ENCODE measurements at regions not wholly inside any gene's neighbourhood (a gene's known extent, or its start where the extent isn't known, plus 50 kb on each side); places are given as distances from the start of the nearest gene placed in this dataset.

DNA sequence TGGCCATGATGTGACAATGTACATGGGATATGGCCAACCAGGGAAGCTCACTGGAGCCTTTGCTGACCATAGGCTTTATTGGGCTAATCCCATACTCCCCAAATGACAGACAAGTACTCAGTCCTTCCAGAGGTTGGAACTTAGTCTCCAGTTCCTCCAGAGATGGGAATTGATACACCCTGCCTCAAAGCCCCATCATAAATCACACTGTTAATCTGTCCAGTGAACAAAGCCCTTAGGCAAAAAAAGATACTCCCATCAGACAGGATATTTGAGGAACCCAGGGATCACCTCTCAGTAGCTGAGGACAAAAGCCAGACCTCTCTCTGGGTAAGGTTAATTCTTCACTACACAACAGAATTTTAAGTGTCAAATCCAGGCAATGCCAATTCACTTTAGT is 247.5 kb upstream of the CDH20 start:
- DNase-seq (ENCODE audit: low read depth, low spot score) (no peak), ATAC-seq (no peak)
- ChIA-PET POLR2A (no interaction called here), CTCF (no interaction called here)
- in situ Hi-C loops (cut with HindIII; ENCODE audit: low pct_unique_long_range_greater_than_20kb, low sequenced_read_pairs) (no loop called here), intact Hi-C loops (cut with micrococcal nuclease; ENCODE audit: unreplicated experiment) (no loop called here)
- no peak for TF ChIP-seq POLR2AphosphoS5 (IDR thresholded peaks at IDR 0.05; ENCODE audit: low read depth, low read length)
- no peak for TF ChIP-seq CTCF (IDR thresholded peaks at IDR 0.05)
- TF ChIP-seq TCF7L2 (IDR thresholded peaks at IDR 0.05; ENCODE audit: low read depth, low read length), result no peak
- TF ChIP-seq, protein P1, sequence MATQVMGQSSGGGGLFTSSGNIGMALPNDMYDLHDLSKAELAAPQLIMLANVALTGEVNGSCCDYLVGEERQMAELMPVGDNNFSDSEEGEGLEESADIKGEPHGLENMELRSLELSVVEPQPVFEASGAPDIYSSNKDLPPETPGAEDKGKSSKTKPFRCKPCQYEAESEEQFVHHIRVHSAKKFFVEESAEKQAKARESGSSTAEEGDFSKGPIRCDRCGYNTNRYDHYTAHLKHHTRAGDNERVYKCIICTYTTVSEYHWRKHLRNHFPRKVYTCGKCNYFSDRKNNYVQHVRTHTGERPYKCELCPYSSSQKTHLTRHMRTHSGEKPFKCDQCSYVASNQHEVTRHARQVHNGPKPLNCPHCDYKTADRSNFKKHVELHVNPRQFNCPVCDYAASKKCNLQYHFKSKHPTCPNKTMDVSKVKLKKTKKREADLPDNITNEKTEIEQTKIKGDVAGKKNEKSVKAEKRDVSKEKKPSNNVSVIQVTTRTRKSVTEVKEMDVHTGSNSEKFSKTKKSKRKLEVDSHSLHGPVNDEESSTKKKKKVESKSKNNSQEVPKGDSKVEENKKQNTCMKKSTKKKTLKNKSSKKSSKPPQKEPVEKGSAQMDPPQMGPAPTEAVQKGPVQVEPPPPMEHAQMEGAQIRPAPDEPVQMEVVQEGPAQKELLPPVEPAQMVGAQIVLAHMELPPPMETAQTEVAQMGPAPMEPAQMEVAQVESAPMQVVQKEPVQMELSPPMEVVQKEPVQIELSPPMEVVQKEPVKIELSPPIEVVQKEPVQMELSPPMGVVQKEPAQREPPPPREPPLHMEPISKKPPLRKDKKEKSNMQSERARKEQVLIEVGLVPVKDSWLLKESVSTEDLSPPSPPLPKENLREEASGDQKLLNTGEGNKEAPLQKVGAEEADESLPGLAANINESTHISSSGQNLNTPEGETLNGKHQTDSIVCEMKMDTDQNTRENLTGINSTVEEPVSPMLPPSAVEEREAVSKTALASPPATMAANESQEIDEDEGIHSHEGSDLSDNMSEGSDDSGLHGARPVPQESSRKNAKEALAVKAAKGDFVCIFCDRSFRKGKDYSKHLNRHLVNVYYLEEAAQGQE (IDR thresholded peaks at IDR 0.05; ENCODE audit: insufficient read depth in 1 of 2, low read depth in 2 of 2, low read length in 1 of 2), result no peak
- no peak for TF ChIP-seq SIN3A (IDR thresholded peaks at IDR 0.05; ENCODE audit: borderline replicate concordance, insufficient read depth, low read depth, low read length)
- Histone ChIP-seq H3K36me3 (ENCODE audit: control insufficient read depth, insufficient read depth, low read length) (no peaks in the 10 kb centered on the region), H3K4me3 (ENCODE audit: low read depth in 2 of 2, low read length in 2 of 2) (no peak overlapping the region), H3K9me3 (ENCODE audit: control insufficient read depth, insufficient read depth, low read depth, low read length) (no peaks in the 10 kb centered on the region), H3K27ac (ENCODE audit: low read length) (no peak overlapping the region), H3K4me1 (ENCODE audit: control insufficient read depth, insufficient read depth, low read length) (no peaks in the 10 kb centered on the region), H3K27me3 (ENCODE audit: control insufficient read depth, insufficient read depth, low read length) (no peaks in the 10 kb centered on the region)
- BruUV-seq (replicated peaks), result no TSS peak

DNA sequence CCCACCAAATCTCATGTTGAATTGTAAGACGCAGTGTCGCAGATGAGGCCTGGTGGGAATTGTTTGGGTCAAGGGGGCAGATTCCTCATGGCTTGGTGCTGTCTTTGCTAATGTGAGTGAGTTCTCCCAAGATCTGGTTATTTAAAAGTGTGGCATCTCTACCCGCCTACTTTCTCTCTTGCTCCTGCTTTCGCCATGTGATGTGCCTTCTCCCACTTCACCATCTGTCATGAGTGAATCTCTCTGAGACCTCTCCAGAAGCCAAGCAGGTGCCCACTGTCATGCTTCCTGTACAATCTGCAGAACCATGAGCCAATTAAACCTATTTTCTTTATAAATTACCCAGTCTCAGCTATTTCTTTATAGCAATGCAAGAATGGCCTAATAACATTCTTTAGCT is 246.6 kb upstream of the CDH20 start:
- Histone ChIP-seq H3K27ac (ENCODE audit: low read length) (no peak overlapping the region), H3K4me1 (ENCODE audit: control insufficient read depth, insufficient read depth, low read length) (no peaks in the 10 kb centered on the region), H3K9me3 (ENCODE audit: control insufficient read depth, insufficient read depth, low read depth, low read length) (no peaks in the 10 kb centered on the region), H3K4me3 (ENCODE audit: low read depth in 2 of 2, low read length in 2 of 2) (no peak overlapping the region), H3K27me3 (ENCODE audit: control insufficient read depth, insufficient read depth, low read length) (no peaks in the 10 kb centered on the region), H3K36me3 (ENCODE audit: control insufficient read depth, insufficient read depth, low read length) (no peaks in the 10 kb centered on the region)
- ATAC-seq (no peak), DNase-seq (ENCODE audit: low read depth, low spot score) (no peak)
- intact Hi-C loops (cut with micrococcal nuclease; ENCODE audit: unreplicated experiment), result no loop called here
- POLR2A ChIA-PET, result no interaction called here
- TF ChIP-seq POLR2AphosphoS5 (IDR thresholded peaks at IDR 0.05; ENCODE audit: low read depth, low read length), result no peak
- CTCF ChIA-PET, result no interaction called here
- in situ Hi-C loops (cut with HindIII; ENCODE audit: low pct_unique_long_range_greater_than_20kb, low sequenced_read_pairs), result no loop called here
- no TSS peak for BruUV-seq (replicated peaks)

DNA sequence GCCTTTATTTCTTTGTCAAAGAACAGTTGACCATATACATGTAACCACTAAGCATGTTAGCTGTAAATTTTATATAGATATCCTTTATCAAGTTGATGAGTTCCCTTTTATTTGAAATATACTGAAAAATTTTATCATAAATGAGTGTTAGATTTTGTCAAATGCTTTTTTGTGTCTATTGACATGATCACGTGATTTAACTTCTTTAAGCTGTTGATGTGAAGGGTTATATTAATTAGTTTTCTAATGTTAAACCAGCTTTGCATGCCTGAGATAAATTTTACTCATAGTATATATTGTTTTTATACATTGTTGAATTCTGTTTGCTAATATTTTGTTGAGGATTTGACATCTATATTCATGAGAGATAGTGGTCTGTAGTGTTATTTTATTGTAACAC is 241.9 kb upstream of the CDH20 start:
- in situ Hi-C loops (cut with HindIII; ENCODE audit: low pct_unique_long_range_greater_than_20kb, low sequenced_read_pairs), result no loop called here

More for the DNA sequence above, 241.9 kb upstream of the CDH20 start:
- no peaks in the 10 kb centered on the region for H3K4me1 ChIP-seq (ENCODE audit: control insufficient read depth, insufficient read depth, low read length)
- no peak overlapping the region for H3K27ac ChIP-seq (ENCODE audit: low read length)
- ATAC-seq, result no peak
- TF ChIP-seq CTCF (IDR thresholded peaks at IDR 0.05), result no peak
- TF ChIP-seq TCF7L2 (IDR thresholded peaks at IDR 0.05; ENCODE audit: low read depth, low read length), result no peak
- TF ChIP-seq, protein P1 (IDR thresholded peaks at IDR 0.05; ENCODE audit: insufficient read depth in 1 of 2, low read depth in 2 of 2, low read length in 1 of 2), result no peak
- TF ChIP-seq POLR2AphosphoS5 (IDR thresholded peaks at IDR 0.05; ENCODE audit: low read depth, low read length), result no peak
- no peak for TF ChIP-seq SIN3A (IDR thresholded peaks at IDR 0.05; ENCODE audit: borderline replicate concordance, insufficient read depth, low read depth, low read length)
- no TSS peak for BruUV-seq (replicated peaks)
- H3K36me3 ChIP-seq (ENCODE audit: control insufficient read depth, insufficient read depth, low read length), result no peaks in the 10 kb centered on the region
- ChIA-PET POLR2A (no interaction called here), CTCF (no interaction called here)
- intact Hi-C loops (cut with micrococcal nuclease; ENCODE audit: unreplicated experiment), result no loop called here
- no peak for DNase-seq (ENCODE audit: low read depth, low spot score)
- H3K9me3 ChIP-seq (ENCODE audit: control insufficient read depth, insufficient read depth, low read depth, low read length), result no peaks in the 10 kb centered on the region
- H3K27me3 ChIP-seq (ENCODE audit: control insufficient read depth, insufficient read depth, low read length), result no peaks in the 10 kb centered on the region
- H3K4me3 ChIP-seq (ENCODE audit: low read depth in 2 of 2, low read length in 2 of 2), result no peak overlapping the region
